HG03442 (cell line): ENCODE measurements at regions not wholly inside any gene's neighbourhood (a gene's known extent, or its start where the extent isn't known, plus 50 kb on each side); places are given as distances from the start of the nearest gene placed in this dataset.
A peak's percentile ranks its signal among the peaks of the same experiment; 100 is the strongest.

Experiments used
- ATAC-seq: cut with Tn5 transposase; IDR thresholded peaks from one replicate; pipeline ENCODE4 v1.9.1; 2021; ENCODE audit warnings: mild to moderate bottlenecking, moderate library complexity; ENCODE audit not compliant: unreplicated experiment

GRCh38 chr17:55668312-55668920 is 54.2 kb downstream of the TMEM100 start:
- no peak for ATAC-seq

DNA sequence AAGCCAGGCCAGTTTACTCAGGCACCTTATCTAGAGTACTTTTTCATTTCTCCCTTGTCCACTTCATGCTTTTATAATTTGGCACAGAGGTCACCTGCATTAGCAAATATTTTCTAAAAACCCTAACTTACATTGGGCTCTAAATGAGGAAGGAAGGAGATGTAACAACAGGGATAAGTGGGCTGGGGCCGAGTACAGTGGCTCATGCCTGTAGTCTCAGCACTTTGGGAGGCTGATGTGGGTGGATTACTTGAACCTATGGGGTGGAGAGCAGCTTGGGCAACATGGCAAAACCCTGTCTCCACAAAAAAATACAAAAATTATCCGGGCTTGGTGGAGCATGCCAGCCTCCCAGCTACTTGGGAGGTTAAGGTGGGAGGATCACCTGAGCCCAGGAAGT is 55.9 kb downstream of the TMEM100 start:
- ATAC-seq, result no peak

DNA sequence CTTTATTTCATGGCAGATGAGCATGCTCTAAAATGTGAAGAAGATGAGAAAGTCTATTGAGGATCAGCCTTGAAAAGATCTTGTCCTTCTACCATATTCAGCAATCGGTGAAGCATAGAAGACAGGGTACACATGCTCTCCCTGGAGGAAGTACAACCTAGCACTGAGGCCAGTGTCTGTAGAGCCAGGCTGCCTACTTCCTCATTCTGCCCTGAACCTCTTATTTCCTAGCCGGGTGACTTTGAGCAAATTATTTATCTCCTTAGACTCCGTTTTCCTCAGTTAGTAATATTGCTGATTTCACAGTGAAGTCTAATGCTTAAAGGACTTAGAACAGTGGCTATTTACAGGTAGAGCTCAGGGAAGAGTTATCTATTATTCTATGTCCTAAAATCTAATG is 58.4 kb downstream of the TMEM100 start:
- peak; percentile 80 for ATAC-seq

DNA sequence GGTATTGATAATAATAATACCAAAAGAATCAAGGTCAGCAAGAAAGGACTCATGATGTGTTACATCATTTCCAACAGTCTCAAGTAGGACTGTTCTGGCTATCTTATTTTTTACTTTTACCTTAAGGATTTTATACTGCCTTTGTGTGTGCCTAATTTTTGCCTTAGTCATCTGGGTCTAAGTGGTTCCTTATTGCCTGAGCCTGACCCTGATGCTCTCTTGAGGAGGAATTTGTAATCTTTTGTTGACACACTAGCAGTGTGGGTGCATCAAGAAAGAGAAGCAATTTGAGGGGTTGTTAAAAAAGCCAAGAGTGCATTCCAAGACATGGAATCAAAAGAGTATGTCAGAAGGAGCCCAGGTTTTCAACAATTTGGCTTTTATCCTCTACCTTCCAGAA is 59.3 kb downstream of the TMEM100 start:
- no peak for ATAC-seq

GRCh38 chr17:55661963-55662834 is 60.5 kb downstream of the TMEM100 start:
- ATAC-seq, result no peak

DNA sequence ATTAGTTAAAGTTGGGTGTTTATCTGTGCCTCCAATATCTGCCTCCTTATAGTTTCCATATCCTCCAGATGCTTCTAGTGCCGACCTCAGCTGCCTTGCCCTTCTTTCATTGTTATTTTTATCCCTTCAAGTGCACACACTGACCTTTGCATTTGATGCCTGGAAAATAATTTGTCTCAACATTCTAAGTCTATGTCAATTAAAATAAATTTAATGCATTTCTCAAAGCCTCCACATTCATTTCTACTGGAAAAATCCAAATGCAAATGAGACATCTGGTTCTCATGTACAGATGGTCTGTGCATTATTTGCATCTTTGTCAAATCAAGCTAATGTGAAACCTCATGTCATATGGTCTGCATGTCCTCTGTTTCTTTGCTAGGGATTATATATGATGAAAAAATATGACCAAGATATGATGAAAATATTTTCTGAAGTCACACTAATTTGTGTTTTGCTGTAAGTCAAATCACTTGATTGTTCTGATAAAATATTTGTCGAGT is 61.4 kb downstream of the TMEM100 start:
- ATAC-seq, result no peak

- no peak for ATAC-seq
Measured at GRCh38 chr17:55660178-55660886, 62.3 kb downstream of the TMEM100 start.

DNA sequence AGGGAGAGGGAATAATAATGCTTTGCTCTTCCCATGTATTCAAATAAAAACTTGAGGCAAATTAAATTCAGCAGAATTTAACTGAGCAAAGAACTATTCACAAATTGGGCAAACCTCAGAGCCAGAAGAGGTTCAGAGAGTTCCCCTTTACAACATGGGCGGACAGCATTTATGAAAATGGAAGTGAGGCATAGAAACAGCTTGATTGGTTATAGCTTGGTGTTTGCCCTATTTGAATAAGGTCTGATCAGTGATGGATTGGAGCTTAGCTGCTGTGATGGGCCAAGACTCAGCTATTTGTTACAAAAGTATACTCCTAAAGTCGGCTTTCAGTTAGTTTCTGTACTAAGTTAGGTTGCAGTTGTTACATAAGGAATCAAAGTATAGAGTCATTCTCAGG is 63.0 kb downstream of the TMEM100 start:
- no peak for ATAC-seq

DNA sequence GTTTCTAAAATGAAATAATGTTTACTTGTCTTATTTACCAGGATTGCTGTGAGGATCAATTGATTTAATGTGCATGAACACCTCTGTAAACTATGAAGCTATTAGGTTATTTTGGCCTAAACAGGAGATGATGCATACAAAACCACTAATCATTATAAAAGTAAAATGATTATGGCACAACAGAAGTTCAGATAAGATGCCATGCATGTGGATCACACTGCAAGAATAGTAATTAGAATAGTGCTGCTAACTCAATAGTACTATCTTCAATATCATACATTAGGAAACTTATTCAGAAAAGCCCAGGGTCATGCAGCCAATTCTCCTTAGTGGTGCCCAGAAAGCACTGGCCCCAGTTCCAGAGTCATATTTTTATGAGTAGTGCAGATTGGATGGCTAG is 66.9 kb downstream of the TMEM100 start:
- ATAC-seq, result no peak

DNA sequence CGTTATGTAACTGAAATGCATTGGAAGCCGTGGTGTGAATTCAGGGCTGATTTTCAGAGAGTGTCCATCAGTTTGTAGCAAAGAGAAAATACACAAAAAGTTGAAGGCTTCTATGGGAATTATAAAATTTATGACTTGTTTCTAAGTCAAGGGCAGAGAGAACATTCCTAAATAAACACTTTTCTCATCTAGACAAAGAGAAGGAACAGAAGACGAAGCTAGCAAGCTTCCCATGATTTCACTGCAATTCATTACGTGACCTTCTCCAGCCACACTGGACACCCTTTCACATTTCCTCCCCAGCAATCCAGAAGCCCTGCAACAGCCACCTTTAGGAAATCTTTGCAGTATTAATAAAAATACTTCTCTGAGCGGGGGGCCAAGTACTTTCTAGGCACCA is 67.8 kb downstream of the TMEM100 start:
- ATAC-seq, result no peak

GRCh38 chr17:55654022-55654421 is 68.6 kb downstream of the TMEM100 start:
- ATAC-seq, result no peak

DNA sequence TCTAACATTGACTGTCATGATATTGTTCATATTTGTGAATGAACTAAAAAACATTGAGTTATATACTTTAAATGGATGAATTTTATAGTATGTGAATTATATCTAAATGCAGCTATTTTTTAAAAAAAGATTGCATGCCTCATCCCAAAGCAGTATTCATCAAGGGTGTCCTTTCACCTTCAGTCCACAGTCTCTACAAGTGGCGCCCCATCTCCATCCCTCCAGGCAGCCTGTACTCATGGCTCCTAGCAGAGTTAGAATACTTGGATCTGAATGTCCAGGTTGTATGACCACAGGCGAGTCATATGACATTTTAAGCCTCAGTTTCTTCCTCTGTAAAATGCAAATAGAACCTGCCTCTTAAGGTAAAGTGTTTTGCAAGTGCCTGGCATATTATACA is 69.8 kb downstream of the TMEM100 start:
- no peak for ATAC-seq

DNA sequence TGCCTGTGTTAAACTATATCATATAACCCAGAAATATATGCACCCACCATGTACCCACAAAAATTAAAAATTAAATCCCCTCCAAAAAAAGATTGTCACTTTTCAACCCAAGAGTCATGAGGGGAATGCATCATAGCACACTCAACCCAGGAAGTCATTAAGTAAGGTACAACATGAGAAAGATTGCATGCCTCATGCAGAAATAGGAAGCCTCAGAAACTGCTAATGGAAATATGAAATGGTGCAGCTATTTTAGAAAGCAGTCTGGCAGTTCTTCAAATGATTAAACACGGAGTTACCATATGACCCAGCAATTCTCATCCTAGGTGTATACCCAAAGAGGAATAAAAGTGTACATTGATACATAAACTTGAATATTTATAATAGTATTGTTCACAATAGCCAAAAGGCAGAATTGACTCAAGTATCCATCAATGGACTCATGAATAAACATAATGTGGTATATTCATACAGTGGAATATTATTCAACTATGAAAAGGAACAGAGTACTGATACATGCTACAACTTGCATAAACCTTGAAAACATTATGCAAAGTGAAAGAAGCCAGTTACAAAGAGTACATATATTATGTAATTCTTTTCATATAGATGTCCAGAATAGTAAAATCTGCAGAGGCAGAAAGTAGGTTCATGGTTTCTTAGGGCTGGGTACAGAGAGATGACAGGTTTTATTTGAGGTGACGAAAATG is 70.4 kb downstream of the TMEM100 start:
- no peak for ATAC-seq

DNA sequence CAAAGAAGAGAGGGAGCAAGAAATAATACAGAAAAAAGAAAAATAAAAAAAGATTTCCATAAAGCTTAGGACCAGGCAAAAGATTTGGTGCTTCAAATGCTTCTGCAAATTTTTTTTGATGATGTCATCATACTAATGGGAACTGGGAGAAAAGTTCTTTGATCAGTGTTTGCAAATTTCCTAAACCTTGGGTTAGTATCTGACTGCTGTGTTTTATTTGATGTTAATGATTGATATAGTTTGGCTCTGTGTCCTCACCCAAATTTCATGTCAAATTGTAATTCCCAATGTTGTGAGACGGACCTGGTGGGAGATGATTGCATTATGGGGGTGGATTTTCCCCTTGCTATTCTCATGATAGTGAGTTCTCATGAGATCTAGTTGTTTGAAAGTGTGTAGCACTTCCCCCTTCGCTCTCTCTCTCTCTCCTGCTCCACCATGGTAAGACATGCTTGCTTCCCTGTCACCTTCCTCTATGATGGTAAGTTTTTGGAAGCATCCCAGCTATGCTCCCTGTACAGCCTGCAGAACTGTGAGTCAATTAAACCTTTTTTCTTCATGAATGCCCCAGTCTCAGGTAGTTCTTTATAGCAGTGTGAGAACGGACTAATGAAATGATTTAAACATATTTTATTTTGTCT is 72.6 kb downstream of the TMEM100 start:
- no peak for ATAC-seq

DNA sequence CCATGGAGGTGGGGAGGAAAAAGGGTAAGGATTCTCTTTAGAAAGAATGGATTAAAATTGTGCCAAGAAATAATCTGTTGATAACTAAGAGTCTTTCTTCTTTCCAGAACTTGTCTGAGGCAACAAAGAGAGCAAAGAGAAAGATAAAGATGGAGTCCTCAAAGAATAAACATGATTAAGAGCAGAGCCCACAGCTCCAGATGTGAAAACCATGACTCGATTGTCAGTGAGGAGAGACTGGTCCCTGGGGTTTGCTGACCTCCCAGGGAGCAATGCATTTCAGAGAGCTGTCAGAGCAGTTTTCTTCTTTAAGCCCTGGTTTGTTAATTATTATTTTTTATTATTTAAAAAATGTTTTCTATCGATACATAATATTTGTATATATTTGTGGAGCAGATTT is 74.6 kb downstream of the TMEM100 start:
- no peak for ATAC-seq

DNA sequence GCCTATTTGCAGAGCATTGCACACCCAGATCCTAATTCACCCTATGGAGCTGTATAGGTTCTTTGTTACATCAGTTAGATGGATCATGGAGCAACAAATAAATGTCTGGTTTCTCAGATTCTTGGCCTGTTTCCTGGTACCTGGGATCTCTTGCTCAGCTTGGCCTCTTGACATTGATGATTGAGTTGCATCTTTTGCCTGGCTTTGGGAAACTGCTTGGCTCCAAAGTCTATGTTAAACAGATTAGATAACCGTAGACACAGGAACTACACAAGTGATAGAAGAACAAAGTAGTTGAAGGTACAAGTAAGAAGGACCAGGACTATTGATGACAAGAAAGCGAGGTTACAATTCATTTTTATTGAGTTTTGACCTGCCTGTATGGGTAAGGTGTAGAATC is 77.3 kb downstream of the TMEM100 start:
- ATAC-seq, result no peak

GRCh38 chr17:55644346-55644745 is 78.3 kb downstream of the TMEM100 start:
- ATAC-seq, result no peak

- ATAC-seq, result no peak
Measured at GRCh38 chr17:55642741-55643140, 79.9 kb downstream of the TMEM100 start.

- ATAC-seq, result no peak
Measured at GRCh38 chr17:55641676-55642081, 81.0 kb downstream of the TMEM100 start.

- no peak for ATAC-seq
Measured at GRCh38 chr17:55639096-55639495, 83.6 kb downstream of the TMEM100 start.
